LoVo (cell line): ENCODE measurements at regions not wholly inside any gene's neighbourhood (a gene's known extent, or its start where the extent isn't known, plus 50 kb on each side); places are given as distances from the start of the nearest gene placed in this dataset.
"Not testable (repeated sequence)": the region's sequence is repeated elsewhere in the genome, so short reads cannot be mapped to it uniquely, and the experiment has no call there.

Experiments used
- DNase-seq: peaks from one replicate; pipeline ENCODE4 v3.0.0-alpha.2; 2016; ENCODE audit warnings: low spot score

GRCh38 chr1:118297521-118297920 is 112.5 kb upstream of the SPAG17 start:
- DNase-seq = no peak

DNA sequence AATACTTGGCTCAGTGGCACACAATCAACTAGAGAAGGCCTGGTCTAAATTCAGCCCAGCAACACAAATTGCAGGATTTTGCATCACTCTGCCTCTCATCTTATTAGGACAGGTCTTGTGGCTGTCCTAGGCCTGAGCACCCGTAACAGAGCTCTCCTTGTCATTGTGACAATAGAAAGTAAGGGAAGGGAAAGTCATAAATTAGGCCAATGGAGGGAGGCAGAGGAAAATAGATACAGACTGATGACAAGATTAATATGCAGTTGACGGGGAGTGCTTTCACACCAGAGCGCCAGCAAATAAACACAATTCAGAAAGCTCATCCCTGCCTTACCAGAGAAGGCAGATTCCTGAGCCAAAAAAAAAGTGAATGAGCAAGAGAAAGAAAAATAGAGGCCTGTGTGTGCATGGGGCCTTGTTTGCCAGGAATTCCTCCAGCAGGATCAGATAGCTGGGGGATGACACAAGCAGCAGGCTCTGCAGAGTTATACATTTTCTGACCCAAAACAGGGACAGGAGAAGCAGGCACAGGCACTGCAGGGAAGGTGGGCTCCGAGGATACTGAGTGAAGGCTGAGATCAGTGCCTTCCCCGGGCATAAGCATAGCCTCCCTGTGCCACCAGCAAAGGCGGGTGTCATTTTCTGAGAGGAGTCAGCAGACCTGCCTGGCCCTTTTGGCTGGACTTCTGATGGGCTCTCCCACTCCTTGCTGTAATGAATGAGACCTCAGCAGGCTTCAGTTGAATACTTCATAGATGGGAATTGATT is 110.0 kb upstream of the SPAG17 start:
- DNase-seq = no peak

- no peak for DNase-seq
Measured at GRCh38 chr1:118291661-118292060, 106.6 kb upstream of the SPAG17 start.

- DNase-seq = no peak
Measured at GRCh38 chr1:118290571-118290970, 105.5 kb upstream of the SPAG17 start.

- DNase-seq = no peak
Measured at GRCh38 chr1:118290046-118290445, 105.0 kb upstream of the SPAG17 start.

DNA sequence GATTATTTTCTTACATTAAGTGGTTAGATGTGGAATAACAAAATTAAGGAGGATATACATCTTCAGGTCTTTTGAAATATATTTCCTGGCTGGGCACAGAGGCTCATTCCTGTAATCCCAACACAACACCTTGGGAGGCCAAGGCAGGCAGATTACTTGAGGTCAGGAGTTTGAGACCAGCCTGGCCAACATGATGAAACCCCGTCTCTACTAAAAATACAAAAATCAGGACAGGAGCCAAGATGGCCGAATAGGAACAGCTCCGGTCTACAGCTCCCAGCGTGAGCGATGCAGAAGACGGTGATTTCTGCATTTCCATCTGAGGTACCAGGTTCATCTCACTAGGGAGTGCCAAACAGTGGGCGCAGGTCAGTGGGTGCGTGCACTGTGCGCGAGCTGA is 95.6 kb upstream of the SPAG17 start:
- not testable (repeated sequence) for DNase-seq

DNA sequence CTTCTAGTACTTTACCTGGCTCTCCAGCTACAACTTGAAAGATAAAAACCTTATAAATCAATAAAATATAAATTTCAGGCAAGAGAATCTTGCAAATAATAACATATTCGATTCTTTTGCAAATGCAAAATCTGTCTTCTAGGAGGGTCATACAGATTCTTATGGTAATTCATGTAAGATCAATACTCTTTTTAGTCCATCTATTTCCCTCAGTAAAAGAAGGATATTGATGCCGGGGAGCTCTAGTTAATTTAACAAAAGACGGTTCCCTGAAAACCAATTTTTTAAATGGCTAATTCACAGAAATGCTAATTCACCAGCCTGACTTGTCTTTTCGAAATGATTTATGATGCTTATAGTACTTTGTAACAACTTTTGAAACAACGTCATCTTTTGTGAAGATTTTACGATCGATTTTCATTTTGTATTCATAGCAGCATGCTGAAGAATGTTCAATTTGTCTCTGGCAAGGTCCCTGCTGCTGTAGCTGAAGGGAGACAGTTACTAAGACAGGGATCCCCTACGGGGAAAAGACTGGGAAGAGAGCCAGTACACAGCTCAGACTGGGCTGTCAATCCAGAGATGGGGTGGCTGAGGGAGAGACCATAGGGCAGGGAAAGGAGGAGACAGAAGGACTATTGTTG is 90.6 kb upstream of the SPAG17 start:
- DNase-seq = no peak

- no peak for DNase-seq
Measured at GRCh38 chr1:118272884-118273283, 87.9 kb upstream of the SPAG17 start.

DNA sequence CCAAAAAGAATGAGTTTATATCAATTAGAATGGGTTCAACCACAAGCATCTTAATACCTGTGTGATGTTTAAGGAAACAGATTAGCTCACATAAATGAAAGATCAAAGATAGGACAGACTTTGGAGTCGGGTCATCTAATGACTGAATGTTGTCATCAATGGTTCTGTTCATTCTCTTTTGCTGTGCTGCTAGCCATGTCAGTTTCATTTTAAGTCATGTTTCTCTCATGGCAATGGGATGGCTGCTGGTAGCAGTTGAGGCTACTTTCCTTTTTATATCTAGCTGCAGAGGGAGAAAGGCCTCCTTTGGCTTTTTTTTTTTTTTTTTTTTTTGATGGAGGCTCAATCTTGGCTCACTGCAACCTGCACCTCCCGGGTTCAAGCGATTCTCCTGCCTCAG is 86.9 kb upstream of the SPAG17 start:
- no peak for DNase-seq

- DNase-seq = no peak
Measured at GRCh38 chr1:118269598-118269997, 84.6 kb upstream of the SPAG17 start.

DNA sequence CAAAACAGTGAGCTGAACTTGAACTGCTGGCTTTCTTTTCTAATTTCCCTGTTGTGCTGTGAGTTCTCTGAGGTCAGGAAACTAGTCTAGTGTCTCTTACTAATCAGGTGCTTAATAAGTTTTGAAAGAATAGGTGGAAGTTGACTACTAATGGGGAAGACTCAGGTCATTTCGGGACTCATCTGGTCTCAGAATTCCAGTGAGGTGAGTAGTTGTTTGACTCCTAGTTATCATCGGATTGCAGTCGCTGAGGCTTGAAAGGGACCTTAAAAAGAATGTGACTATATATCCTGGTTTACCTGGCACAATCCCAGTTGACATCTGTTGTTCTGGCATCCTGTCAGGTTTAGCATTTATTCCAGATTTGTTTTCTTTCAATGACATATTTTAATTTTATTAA is 81.4 kb upstream of the SPAG17 start:
- DNase-seq = no peak

DNA sequence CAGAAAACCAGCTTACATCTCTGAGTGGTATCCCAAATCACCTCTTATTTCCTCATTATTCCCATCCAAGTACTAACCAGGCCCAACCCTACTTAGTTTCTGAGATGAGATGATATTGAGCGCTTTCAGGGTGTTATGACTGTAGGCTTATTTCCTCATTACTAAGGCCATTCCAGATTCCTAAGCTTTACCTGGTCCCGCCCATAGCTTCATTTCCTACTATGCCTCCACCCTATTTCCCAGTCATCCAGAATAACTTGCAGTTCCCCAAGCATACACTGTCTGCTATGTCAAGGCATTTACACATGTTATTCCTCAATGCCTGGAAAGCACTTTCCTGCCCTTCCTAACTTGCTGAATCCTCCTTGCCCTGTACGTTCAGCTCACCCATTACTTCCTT is 79.3 kb upstream of the SPAG17 start:
- DNase-seq = no peak

DNA sequence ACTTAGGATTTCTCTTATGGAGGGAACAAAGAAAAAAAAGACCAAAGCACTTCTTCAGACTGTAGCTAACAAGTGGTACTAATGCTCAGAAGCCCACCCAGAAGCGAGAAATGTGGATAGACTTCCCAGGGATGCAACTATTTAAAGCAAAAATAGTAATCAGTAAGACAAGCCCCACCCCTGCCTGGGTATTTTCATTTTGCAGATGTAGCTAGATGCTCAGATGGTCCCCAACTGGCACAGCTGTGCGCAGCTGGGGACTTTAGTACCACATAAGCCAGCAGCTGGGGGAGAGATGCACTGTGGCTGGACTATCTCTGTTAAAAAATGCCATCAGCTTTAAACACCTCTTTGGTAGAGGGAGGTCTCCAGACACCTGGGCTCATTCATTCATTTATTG is 77.8 kb upstream of the SPAG17 start:
- no peak for DNase-seq

DNA sequence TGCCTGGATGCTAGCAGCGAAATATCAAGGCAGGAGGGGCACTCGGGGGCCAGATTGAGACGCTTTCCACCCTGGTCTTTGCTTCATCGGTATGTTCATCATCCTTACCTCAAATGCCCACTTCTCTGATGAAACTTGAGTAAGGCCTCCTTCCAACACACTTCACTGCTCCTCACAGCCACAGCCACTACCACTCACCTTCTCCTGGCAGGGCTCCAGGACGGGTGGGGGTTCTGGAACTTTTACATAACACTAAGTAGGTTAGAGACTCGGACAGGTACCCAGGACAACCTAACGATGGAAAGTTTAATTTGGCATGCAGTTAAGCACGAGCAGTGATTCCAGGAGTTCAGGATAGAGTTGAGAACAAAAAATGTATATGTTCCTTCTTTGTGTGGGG is 73.9 kb upstream of the SPAG17 start:
- no peak for DNase-seq

DNA sequence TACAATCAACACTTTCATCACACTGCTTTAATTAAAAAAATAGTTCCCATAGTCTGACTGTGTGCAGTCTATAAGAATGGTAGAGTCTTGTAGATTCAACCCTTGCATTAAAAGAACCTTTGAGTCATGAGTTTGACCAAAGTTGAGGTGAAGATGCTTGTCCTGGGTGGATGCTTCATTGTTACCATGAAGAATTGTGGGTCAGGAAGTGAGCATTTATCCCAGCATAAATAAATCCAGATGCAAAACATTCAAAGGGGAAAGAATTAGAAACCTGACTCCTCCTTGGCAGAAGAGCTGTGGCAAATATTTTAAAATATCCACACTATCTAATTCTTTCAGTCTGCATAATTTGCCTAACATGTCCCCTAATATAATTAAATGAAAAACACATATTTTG is 72.9 kb upstream of the SPAG17 start:
- DNase-seq = no peak

DNA sequence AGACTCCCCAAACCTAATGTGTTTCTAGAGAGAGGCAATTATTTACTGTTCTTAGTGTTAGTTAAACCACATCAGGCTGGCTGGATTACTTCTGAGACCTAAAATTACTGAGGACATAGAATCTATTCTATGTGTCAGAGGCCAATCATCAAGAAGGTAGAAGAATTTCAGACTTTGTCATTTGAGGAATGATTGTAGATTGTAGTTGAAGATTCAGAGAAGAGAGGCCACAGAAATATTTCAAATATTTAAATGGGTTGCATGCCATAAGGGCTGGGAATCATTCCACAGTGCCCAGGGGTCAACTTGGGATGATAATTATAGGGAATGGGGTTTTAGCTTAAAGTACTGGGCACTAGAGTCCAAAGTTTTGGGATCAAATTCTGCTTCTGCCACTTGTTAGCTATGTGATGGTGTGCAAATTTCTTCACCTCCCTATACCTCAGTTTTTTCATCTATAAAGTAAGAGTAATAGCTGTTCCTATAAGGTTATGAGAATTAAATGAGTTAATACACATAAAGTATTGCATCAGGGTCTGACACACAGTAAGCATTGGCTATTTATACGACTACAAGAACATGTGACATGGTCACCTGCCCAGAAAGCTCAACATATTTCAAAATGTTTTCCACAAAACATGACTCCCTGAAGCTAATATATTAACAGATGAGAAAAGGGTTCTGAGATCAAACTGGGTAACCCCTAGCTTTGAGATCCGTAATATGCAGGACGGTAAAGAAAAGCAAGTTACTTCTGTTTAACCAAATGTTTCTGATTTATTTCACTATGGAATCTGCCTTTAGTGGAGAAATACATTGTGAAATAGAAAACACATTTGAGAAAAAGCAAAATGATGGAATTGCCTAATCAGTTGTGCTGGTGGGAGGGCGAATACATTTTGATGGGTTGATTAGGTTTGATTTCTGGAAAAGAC is 69.7 kb upstream of the SPAG17 start:
- DNase-seq = no peak

- no peak for DNase-seq
Measured at GRCh38 chr1:118254001-118254400, 69.0 kb upstream of the SPAG17 start.

DNA sequence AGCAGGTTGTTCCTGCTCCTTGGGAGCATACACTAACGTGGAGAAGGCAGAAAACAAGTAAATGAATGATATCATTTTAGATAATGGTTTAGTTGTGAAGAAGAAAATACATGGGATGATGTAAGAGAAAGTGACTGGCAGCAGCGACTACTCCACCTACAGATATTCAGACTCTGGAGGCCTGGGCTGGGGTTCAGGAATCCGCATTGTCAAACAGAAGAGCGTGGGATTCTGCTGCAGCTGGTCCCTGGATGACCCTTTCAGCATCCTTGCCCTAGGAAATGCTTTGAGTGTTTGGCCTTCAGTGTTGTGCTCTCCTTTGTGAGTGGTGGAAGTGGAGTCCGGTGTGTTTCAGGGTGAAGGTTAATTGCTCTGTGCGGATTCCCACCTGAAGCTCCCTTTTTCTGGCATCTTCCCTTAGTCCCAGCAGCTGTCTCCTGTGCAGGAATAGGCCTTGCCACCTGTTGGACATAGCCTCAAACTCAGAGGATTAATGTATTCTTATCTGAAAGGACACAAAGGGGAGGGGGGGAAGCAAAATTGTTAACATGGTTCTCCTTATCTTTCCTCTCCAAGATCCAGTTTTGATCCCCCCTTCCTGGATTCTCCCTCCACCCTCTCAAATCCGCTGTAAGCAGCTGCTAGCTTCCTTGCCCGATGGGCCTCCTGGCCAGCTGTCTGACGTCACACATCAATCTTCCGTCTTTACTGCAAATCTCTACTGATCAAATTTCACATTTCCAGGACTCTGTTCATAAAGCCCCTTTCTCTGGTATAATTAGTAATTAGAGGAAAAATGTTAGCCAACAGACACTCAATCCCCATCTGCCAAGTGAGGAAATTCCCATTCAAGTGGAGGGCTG is 68.3 kb upstream of the SPAG17 start:
- no peak for DNase-seq

GRCh38 chr1:118252624-118253023 is 67.6 kb upstream of the SPAG17 start:
- DNase-seq = no peak

- DNase-seq = no peak
Measured at GRCh38 chr1:118250232-118250631, 65.2 kb upstream of the SPAG17 start.

GRCh38 chr1:118249641-118250040 is 64.6 kb upstream of the SPAG17 start:
- DNase-seq = no peak

- no peak for DNase-seq
Measured at GRCh38 chr1:118247593-118247992, 62.6 kb upstream of the SPAG17 start.
